Activated naive CD4-positive, alpha-beta T cell treated with anti-CD3 and anti-CD28 coated beads, Interleukin-2, amount 10 ng/mL, durations not matched to agents 7 days and 5 days (primary cell): ENCODE measurements at regions not wholly inside any gene's neighbourhood (a gene's known extent, or its start where the extent isn't known, plus 50 kb on each side); places are given as distances from the start of the nearest gene placed in this dataset.

ENCODE experiments used
- CTCF ChIA-PET: fragments of 350-600 bp; sonication (Branson Sonifier 250); formaldehyde crosslinking; loops from one replicate; lab custom pipeline; 2021; ENCODE audit warnings: antibody characterized with exemption; lab: Charles Lee
- DNase-seq: peaks from one replicate; pipeline ENCODE4 v3.0.0-alpha.2; 2020
- H3K27ac Mint-ChIP-seq: one replicate; pipeline ENCODE4 v1.8.0; 2021; ENCODE audit warnings: mild to moderate bottlenecking, moderate library complexity, mixed read lengths
- H3K27me3 Mint-ChIP-seq: one replicate; pipeline ENCODE4 v1.8.0; 2021; ENCODE audit warnings: mild to moderate bottlenecking, mixed read lengths
- H3K36me3 Mint-ChIP-seq: one replicate; pipeline ENCODE4 v1.8.0; 2021; ENCODE audit warnings: mixed read lengths
- H3K4me1 Mint-ChIP-seq: one replicate; pipeline ENCODE4 v1.8.0; 2021; ENCODE audit warnings: mixed read lengths
- H3K4me3 Mint-ChIP-seq: one replicate; pipeline ENCODE4 v1.8.0; 2021; ENCODE audit warnings: mild to moderate bottlenecking, moderate library complexity, mixed read lengths
- H3K9me3 Mint-ChIP-seq: one replicate; pipeline ENCODE4 v1.8.0; 2021; ENCODE audit warnings: mixed read lengths

- no peak for DNase-seq
- Mint-ChIP-seq H3K27ac (no peak overlapping the region), H3K36me3 (no peaks in the 10 kb centered on the region), H3K4me1 (no peaks in the 10 kb centered on the region), H3K27me3 (peaks cover 3% of the 10 kb centered on the region), H3K4me3 (no peak overlapping the region), H3K9me3 (no peaks in the 10 kb centered on the region)
- CTCF ChIA-PET: no interaction called here
These were observed 92.5 kb upstream of the PDE10A start for GRCh38 chr6:165755583-165755982.

- CTCF ChIA-PET: no interaction called here
- no peaks in the 10 kb centered on the region for H3K4me1 Mint-ChIP-seq
- DNase-seq: no peak
- peaks cover 4% of the 10 kb centered on the region for H3K9me3 Mint-ChIP-seq
- peaks cover 3% of the 10 kb centered on the region for H3K27me3 Mint-ChIP-seq
- H3K27ac Mint-ChIP-seq: no peak overlapping the region
- no peaks in the 10 kb centered on the region for H3K36me3 Mint-ChIP-seq
- no peak overlapping the region for H3K4me3 Mint-ChIP-seq
These were observed 90.5 kb upstream of the PDE10A start for GRCh38 chr6:165753506-165753905.

- peaks cover 4% of the 10 kb centered on the region for H3K9me3 Mint-ChIP-seq
- no peak overlapping the region for H3K4me3 Mint-ChIP-seq
- CTCF ChIA-PET: no interaction called here
- no peaks in the 10 kb centered on the region for H3K27me3 Mint-ChIP-seq
- no peak for DNase-seq
- H3K36me3 Mint-ChIP-seq: no peaks in the 10 kb centered on the region
- H3K27ac Mint-ChIP-seq: no peak overlapping the region
- no peaks in the 10 kb centered on the region for H3K4me1 Mint-ChIP-seq
These were observed 89.4 kb upstream of the PDE10A start for GRCh38 chr6:165752451-165752850.

GRCh38 chr6:165751486-165751885, 88.4 kb upstream of the PDE10A start:
- Mint-ChIP-seq H3K36me3 (no peaks in the 10 kb centered on the region), H3K27me3 (no peaks in the 10 kb centered on the region), H3K9me3 (peaks cover 4% of the 10 kb centered on the region), H3K4me3 (no peak overlapping the region), H3K4me1 (no peaks in the 10 kb centered on the region), H3K27ac (no peak overlapping the region)
- CTCF ChIA-PET: no interaction called here
- DNase-seq: no peak

GRCh38 chr6:165749163-165749562, 86.1 kb upstream of the PDE10A start:
- Mint-ChIP-seq H3K27me3 (no peaks in the 10 kb centered on the region), H3K36me3 (no peaks in the 10 kb centered on the region), H3K27ac (no peak overlapping the region), H3K4me1 (no peaks in the 10 kb centered on the region), H3K4me3 (no peak overlapping the region), H3K9me3 (peaks cover 4% of the 10 kb centered on the region)
- DNase-seq: no peak
- CTCF ChIA-PET: no interaction called here

- no peak overlapping the region for H3K27ac Mint-ChIP-seq
- CTCF ChIA-PET: no interaction called here
- H3K36me3 Mint-ChIP-seq: no peaks in the 10 kb centered on the region
These were observed 85.3 kb upstream of the PDE10A start for GRCh38 chr6:165748390-165748789.

GRCh38 chr6:165747963-165748362, 84.9 kb upstream of the PDE10A start:
- Mint-ChIP-seq H3K9me3 (peaks cover 4% of the 10 kb centered on the region), H3K27ac (no peak overlapping the region), H3K36me3 (no peaks in the 10 kb centered on the region), H3K27me3 (no peaks in the 10 kb centered on the region), H3K4me1 (no peaks in the 10 kb centered on the region), H3K4me3 (no peak overlapping the region)
- no peak for DNase-seq
- CTCF ChIA-PET: no interaction called here

More at GRCh38 chr6:165748390-165748789, 85.3 kb upstream of the PDE10A start:
- no peak overlapping the region for H3K4me3 Mint-ChIP-seq
- no peaks in the 10 kb centered on the region for H3K4me1 Mint-ChIP-seq
- no peaks in the 10 kb centered on the region for H3K27me3 Mint-ChIP-seq
- DNase-seq: no peak
- peaks cover 4% of the 10 kb centered on the region for H3K9me3 Mint-ChIP-seq

GRCh38 chr6:165746331-165746730, 83.3 kb upstream of the PDE10A start:
- H3K27ac Mint-ChIP-seq: no peak overlapping the region
- no peak overlapping the region for H3K4me3 Mint-ChIP-seq
- H3K9me3 Mint-ChIP-seq: peaks cover 4% of the 10 kb centered on the region
- DNase-seq: no peak
- no peaks in the 10 kb centered on the region for H3K36me3 Mint-ChIP-seq
- no peaks in the 10 kb centered on the region for H3K27me3 Mint-ChIP-seq
- CTCF ChIA-PET: no interaction called here
- no peaks in the 10 kb centered on the region for H3K4me1 Mint-ChIP-seq

- DNase-seq: no peak
- Mint-ChIP-seq H3K36me3 (no peaks in the 10 kb centered on the region), H3K27ac (no peak overlapping the region), H3K4me3 (no peak overlapping the region), H3K9me3 (peaks cover 4% of the 10 kb centered on the region), H3K4me1 (no peaks in the 10 kb centered on the region), H3K27me3 (no peaks in the 10 kb centered on the region)
- CTCF ChIA-PET: interaction anchor here (0.9 kb wide), 1 partner anchor 13 kb away, joined by 3 read pairs; no protein-coding TSS in a partner anchor
These were observed 82.5 kb upstream of the PDE10A start for GRCh38 chr6:165745492-165745891.

- DNase-seq: no peak
- Mint-ChIP-seq H3K27ac (no peak overlapping the region), H3K4me3 (no peak overlapping the region), H3K9me3 (peaks cover 4% of the 10 kb centered on the region), H3K36me3 (no peaks in the 10 kb centered on the region), H3K27me3 (no peaks in the 10 kb centered on the region), H3K4me1 (no peaks in the 10 kb centered on the region)
- CTCF ChIA-PET: interaction anchor here (0.9 kb wide), 1 partner anchor 12 kb away, joined by 3 read pairs; no protein-coding TSS in a partner anchor
These were observed 81.7 kb upstream of the PDE10A start for GRCh38 chr6:165744555-165745228.

- Mint-ChIP-seq H3K9me3 (no peaks in the 10 kb centered on the region), H3K27me3 (no peaks in the 10 kb centered on the region)
These were observed 80.4 kb upstream of the PDE10A start for GRCh38 chr6:165743366-165743898.

GRCh38 chr6:165742047-165742446, 79.0 kb upstream of the PDE10A start:
- no peaks in the 10 kb centered on the region for H3K4me1 Mint-ChIP-seq
- no peak for DNase-seq
- H3K4me3 Mint-ChIP-seq: no peak overlapping the region
- H3K36me3 Mint-ChIP-seq: no peaks in the 10 kb centered on the region
- H3K9me3 Mint-ChIP-seq: peaks cover 3% of the 10 kb centered on the region
- CTCF ChIA-PET: no interaction called here
- H3K27ac Mint-ChIP-seq: no peak overlapping the region
- H3K27me3 Mint-ChIP-seq: no peaks in the 10 kb centered on the region

More at GRCh38 chr6:165743366-165743898, 80.4 kb upstream of the PDE10A start:
- Mint-ChIP-seq H3K36me3 (no peaks in the 10 kb centered on the region), H3K4me1 (no peaks in the 10 kb centered on the region), H3K27ac (no peak overlapping the region), H3K4me3 (no peak overlapping the region)
- CTCF ChIA-PET: no interaction called here
- no peak for DNase-seq

GRCh38 chr6:165737396-165737795, 74.4 kb upstream of the PDE10A start:
- no peak overlapping the region for H3K4me3 Mint-ChIP-seq
- no peaks in the 10 kb centered on the region for H3K27me3 Mint-ChIP-seq
- H3K36me3 Mint-ChIP-seq: no peaks in the 10 kb centered on the region
- H3K4me1 Mint-ChIP-seq: no peaks in the 10 kb centered on the region
- H3K9me3 Mint-ChIP-seq: peaks cover 6% of the 10 kb centered on the region
- no peak for DNase-seq
- CTCF ChIA-PET: no interaction called here
- H3K27ac Mint-ChIP-seq: no peak overlapping the region

GRCh38 chr6:165735065-165735464, 72.0 kb upstream of the PDE10A start:
- H3K36me3 Mint-ChIP-seq: no peaks in the 10 kb centered on the region
- H3K4me1 Mint-ChIP-seq: no peaks in the 10 kb centered on the region
- no peaks in the 10 kb centered on the region for H3K27me3 Mint-ChIP-seq
- no peak overlapping the region for H3K4me3 Mint-ChIP-seq
- H3K27ac Mint-ChIP-seq: no peak overlapping the region
- CTCF ChIA-PET: no interaction called here
- H3K9me3 Mint-ChIP-seq: peaks cover 6% of the 10 kb centered on the region
- DNase-seq: no peak

- DNase-seq: no peak
- H3K36me3 Mint-ChIP-seq: no peaks in the 10 kb centered on the region
- no peaks in the 10 kb centered on the region for H3K27me3 Mint-ChIP-seq
- no peak overlapping the region for H3K27ac Mint-ChIP-seq
- peaks cover 6% of the 10 kb centered on the region for H3K9me3 Mint-ChIP-seq
- CTCF ChIA-PET: no interaction called here
- no peaks in the 10 kb centered on the region for H3K4me1 Mint-ChIP-seq
- no peak overlapping the region for H3K4me3 Mint-ChIP-seq
These were observed 70.4 kb upstream of the PDE10A start for GRCh38 chr6:165733489-165733791.
